Neural cell (in vitro differentiated cells): ENCODE measurements at regions not wholly inside any gene's neighbourhood (a gene's known extent, or its start where the extent isn't known, plus 50 kb on each side); places are given as distances from the start of the nearest gene placed in this dataset.

ENCODE experiments used
- EP300 ChIP-seq: fragments of 450-650 bp; conservative IDR thresholded peaks from 2 replicates; pipeline ENCODE4 v1.6.1; 2014; ENCODE audit warnings: antibody characterized with exemption, mild to moderate bottlenecking, moderate library complexity; ENCODE audit not compliant: poor library complexity, severe bottlenecking
- EZH2 ChIP-seq: fragments of 200-600, 300-800 bp; shearing (Covaris generic), sonication (generic); IDR thresholded peaks from 2 replicates; pipeline ENCODE4 v1.6.1; 2014; ENCODE audit warnings: antibody characterized with exemption, low read length, borderline replicate concordance, mild to moderate bottlenecking; ENCODE audit not compliant: insufficient read depth, poor library complexity, severe bottlenecking
- RAD21 ChIP-seq: fragments of 450-650 bp; conservative IDR thresholded peaks from 2 replicates; pipeline ENCODE4 v1.6.1; 2014; ENCODE audit warnings: antibody characterized with exemption, mild to moderate bottlenecking, moderate library complexity
- SMC3 ChIP-seq: fragments of 450-650 bp; conservative IDR thresholded peaks from 2 replicates; pipeline ENCODE4 v1.6.1; 2014; ENCODE audit warnings: antibody characterized with exemption, mild to moderate bottlenecking, moderate library complexity; ENCODE audit not compliant: poor library complexity
- TF ChIP-seq, protein P1 (sequence below): fragments of 450-650 bp; IDR thresholded peaks from 2 replicates; pipeline ENCODE4 v1.5.1; 2014; ENCODE audit warnings: antibody characterized with exemption, mild to moderate bottlenecking, moderate library complexity; ENCODE audit not compliant: poor library complexity, severe bottlenecking
- TF ChIP-seq, protein P2 (sequence below): IDR thresholded peaks from 2 replicates; pipeline ENCODE4 v1.6.1; 2012; ENCODE audit warnings: borderline replicate concordance

DNA sequence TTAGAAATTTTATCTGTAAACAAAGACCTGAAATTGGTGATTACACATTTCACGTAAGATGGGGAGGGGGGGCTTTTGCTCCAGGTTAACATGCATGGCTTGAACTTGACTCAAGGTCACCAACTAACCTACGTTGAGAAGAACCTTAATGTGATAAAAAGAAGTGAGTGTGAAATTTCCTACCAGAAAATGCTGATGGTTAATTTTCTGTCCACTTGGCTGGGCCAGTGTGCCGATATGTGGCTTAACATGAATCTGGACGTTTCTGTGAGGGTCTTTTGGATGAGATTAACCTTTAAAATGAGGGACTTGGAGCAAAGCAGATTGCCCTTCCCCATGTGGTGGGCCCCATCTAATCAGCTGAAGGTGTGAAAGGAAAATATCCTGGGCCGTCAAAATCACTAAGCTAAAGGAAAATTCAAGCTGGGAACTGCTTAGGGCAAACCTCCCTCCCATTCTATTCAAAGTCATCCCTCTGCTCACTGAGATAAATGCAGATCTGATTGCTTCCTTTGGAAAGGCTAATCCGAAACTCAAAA lies 107.3 kb upstream of the ENPP6 start:
- TF ChIP-seq, protein P1, sequence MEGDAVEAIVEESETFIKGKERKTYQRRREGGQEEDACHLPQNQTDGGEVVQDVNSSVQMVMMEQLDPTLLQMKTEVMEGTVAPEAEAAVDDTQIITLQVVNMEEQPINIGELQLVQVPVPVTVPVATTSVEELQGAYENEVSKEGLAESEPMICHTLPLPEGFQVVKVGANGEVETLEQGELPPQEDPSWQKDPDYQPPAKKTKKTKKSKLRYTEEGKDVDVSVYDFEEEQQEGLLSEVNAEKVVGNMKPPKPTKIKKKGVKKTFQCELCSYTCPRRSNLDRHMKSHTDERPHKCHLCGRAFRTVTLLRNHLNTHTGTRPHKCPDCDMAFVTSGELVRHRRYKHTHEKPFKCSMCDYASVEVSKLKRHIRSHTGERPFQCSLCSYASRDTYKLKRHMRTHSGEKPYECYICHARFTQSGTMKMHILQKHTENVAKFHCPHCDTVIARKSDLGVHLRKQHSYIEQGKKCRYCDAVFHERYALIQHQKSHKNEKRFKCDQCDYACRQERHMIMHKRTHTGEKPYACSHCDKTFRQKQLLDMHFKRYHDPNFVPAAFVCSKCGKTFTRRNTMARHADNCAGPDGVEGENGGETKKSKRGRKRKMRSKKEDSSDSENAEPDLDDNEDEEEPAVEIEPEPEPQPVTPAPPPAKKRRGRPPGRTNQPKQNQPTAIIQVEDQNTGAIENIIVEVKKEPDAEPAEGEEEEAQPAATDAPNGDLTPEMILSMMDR: no peak
- TF ChIP-seq, protein P2, sequence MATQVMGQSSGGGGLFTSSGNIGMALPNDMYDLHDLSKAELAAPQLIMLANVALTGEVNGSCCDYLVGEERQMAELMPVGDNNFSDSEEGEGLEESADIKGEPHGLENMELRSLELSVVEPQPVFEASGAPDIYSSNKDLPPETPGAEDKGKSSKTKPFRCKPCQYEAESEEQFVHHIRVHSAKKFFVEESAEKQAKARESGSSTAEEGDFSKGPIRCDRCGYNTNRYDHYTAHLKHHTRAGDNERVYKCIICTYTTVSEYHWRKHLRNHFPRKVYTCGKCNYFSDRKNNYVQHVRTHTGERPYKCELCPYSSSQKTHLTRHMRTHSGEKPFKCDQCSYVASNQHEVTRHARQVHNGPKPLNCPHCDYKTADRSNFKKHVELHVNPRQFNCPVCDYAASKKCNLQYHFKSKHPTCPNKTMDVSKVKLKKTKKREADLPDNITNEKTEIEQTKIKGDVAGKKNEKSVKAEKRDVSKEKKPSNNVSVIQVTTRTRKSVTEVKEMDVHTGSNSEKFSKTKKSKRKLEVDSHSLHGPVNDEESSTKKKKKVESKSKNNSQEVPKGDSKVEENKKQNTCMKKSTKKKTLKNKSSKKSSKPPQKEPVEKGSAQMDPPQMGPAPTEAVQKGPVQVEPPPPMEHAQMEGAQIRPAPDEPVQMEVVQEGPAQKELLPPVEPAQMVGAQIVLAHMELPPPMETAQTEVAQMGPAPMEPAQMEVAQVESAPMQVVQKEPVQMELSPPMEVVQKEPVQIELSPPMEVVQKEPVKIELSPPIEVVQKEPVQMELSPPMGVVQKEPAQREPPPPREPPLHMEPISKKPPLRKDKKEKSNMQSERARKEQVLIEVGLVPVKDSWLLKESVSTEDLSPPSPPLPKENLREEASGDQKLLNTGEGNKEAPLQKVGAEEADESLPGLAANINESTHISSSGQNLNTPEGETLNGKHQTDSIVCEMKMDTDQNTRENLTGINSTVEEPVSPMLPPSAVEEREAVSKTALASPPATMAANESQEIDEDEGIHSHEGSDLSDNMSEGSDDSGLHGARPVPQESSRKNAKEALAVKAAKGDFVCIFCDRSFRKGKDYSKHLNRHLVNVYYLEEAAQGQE: no peak
- no peak for TF ChIP-seq EZH2
- TF ChIP-seq EP300: no peak
- TF ChIP-seq RAD21: no peak
- no peak for TF ChIP-seq SMC3
